Panc1 (cell line): ENCODE measurements at regions not wholly inside any gene's neighbourhood (a gene's known extent, or its start where the extent isn't known, plus 50 kb on each side); places are given as distances from the start of the nearest gene placed in this dataset.

ENCODE experiments used
- ATAC-seq: fragments of 200-7000 bp; cut with Tn5 transposase; 2 replicates; pipeline ENCODE4 v1.9.1; 2020; ENCODE audit warnings: mild to moderate bottlenecking, moderate library complexity
- BruUV-seq: library from RNA; stranded (reverse); fragments of 400-500 nt; replicated peaks from 2 replicates; lab custom pipeline; 2021; lab: Mats Ljungman, UMichigan
- CTCF ChIA-PET: fragments of 300-600 bp; sonication (Branson Sonifier 250); formaldehyde crosslinking; loops from one replicate; lab custom pipeline; 2022; ENCODE audit warnings: antibody characterized with exemption; lab: Charles Lee
- POLR2A ChIA-PET: fragments of 300-600 bp; sonication (Branson Sonifier 250); formaldehyde crosslinking; loops from one replicate; lab custom pipeline; 2022; ENCODE audit warnings: antibody characterized with exemption; lab: Charles Lee
- DNase-seq: peaks from one replicate; pipeline ENCODE4 v3.0.0-alpha.2; 2010; ENCODE audit warnings: low read depth, low spot score
- H3K27ac ChIP-seq: 2 replicates; pipeline ENCODE4 v1.5.1; 2011; ENCODE audit warnings: mild to moderate bottlenecking, low read length, inconsistent platforms
- H3K27me3 ChIP-seq: fragments of 200-500 bp; sonication (Bioruptor generic); 2 replicates; pipeline ENCODE4 v1.6.0; 2014; ENCODE audit warnings: low read length, inconsistent platforms; ENCODE audit not compliant: control insufficient read depth, insufficient read depth
- H3K36me3 ChIP-seq: fragments of 200-500 bp; sonication (Bioruptor generic); 2 replicates; pipeline ENCODE4 v1.5.1; 2014; ENCODE audit warnings: inconsistent platforms, mild to moderate bottlenecking, low read length, moderate library complexity; ENCODE audit not compliant: control insufficient read depth, insufficient read depth
- H3K4me1 ChIP-seq: 2 replicates; pipeline ENCODE4 v1.5.1; 2011; ENCODE audit warnings: inconsistent platforms, mild to moderate bottlenecking, low read length, moderate library complexity; ENCODE audit not compliant: control insufficient read depth, insufficient read depth
- H3K4me3 ChIP-seq, 2 experiments: 2 replicates each; pipeline ENCODE4 v1.5.1; 2011 to 2012; ENCODE audit warnings: low read depth in 2 of 2, low read length in 2 of 2, mild to moderate bottlenecking in 2 of 2, inconsistent platforms in 1 of 2, moderate library complexity in 1 of 2
- H3K9me3 ChIP-seq: fragments of 200-500 bp; sonication (Bioruptor generic); 2 replicates; pipeline ENCODE4 v1.5.1; 2014; ENCODE audit warnings: low read depth, mild to moderate bottlenecking, inconsistent platforms, low read length, moderate library complexity; ENCODE audit not compliant: control insufficient read depth, insufficient read depth
- POLR2AphosphoS5 ChIP-seq: IDR thresholded peaks from 2 replicates; pipeline ENCODE4 v1.6.1; 2012; ENCODE audit warnings: mild to moderate bottlenecking, low read depth, low read length, moderate library complexity
- SIN3A ChIP-seq: IDR thresholded peaks from 2 replicates; pipeline ENCODE4 v1.6.1; 2012; ENCODE audit warnings: low read depth, mild to moderate bottlenecking, low read length, moderate library complexity, borderline replicate concordance; ENCODE audit not compliant: insufficient read depth
- TCF7L2 ChIP-seq: IDR thresholded peaks from 2 replicates; pipeline ENCODE4 v1.6.1; 2011; ENCODE audit warnings: mild to moderate bottlenecking, low read depth, low read length, inconsistent platforms
- in situ Hi-C: cut with HindIII; loops from 2 replicates; pipeline ENCODE4 v1.10.0; 2016; ENCODE audit warnings: low sequenced_read_pairs, low pct_unique_long_range_greater_than_20kb
- intact Hi-C: fragments of 100-400 bp; cut with micrococcal nuclease; formaldehyde crosslinking; loops from one replicate; pipeline ENCODE4 v1.10.0; 2022; ENCODE audit not compliant: unreplicated experiment
- TF ChIP-seq, protein P1 (sequence below), 2 experiments: IDR thresholded peaks; 2 replicates each; pipeline ENCODE4 v1.6.1; 2011 to 2012; ENCODE audit warnings: low read depth in 2 of 2, control low read depth in 1 of 2, low read length in 1 of 2, mild to moderate bottlenecking in 1 of 2, moderate library complexity in 1 of 2; ENCODE audit not compliant: insufficient read depth in 1 of 2
- TF ChIP-seq, protein P2 (sequence below): fragments of 450-650 bp; IDR thresholded peaks from 2 replicates; pipeline ENCODE4 v1.5.1; 2017; ENCODE audit warnings: mild to moderate bottlenecking

DNA sequence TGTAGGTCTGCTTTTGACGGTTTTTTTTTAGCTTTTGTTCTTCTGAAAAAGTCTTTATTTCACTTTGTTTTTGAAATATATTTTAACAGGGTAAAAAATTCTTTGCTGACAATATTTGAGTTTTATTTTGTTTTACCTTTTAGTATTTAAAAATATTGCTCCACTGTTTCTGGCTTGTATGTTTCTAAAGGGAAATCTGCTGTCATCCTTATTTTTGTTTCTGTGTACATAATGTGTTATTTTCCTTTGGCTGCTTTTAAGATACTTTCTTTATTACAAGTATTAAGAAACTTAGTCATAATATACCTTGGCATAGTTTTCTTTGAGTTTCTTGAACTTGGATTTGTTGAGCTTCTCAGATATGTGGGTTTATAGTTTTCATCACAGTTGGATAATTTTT is 88.6 kb upstream of the SPACA1 start:
- BruUV-seq: no TSS peak
- no peak overlapping the region for H3K4me3 ChIP-seq
- H3K27me3 ChIP-seq: no peaks in the 10 kb centered on the region; the same call in 1 of the 2 replicates
- TF ChIP-seq POLR2AphosphoS5: no peak
- no peak for TF ChIP-seq TCF7L2
- TF ChIP-seq, protein P1, sequence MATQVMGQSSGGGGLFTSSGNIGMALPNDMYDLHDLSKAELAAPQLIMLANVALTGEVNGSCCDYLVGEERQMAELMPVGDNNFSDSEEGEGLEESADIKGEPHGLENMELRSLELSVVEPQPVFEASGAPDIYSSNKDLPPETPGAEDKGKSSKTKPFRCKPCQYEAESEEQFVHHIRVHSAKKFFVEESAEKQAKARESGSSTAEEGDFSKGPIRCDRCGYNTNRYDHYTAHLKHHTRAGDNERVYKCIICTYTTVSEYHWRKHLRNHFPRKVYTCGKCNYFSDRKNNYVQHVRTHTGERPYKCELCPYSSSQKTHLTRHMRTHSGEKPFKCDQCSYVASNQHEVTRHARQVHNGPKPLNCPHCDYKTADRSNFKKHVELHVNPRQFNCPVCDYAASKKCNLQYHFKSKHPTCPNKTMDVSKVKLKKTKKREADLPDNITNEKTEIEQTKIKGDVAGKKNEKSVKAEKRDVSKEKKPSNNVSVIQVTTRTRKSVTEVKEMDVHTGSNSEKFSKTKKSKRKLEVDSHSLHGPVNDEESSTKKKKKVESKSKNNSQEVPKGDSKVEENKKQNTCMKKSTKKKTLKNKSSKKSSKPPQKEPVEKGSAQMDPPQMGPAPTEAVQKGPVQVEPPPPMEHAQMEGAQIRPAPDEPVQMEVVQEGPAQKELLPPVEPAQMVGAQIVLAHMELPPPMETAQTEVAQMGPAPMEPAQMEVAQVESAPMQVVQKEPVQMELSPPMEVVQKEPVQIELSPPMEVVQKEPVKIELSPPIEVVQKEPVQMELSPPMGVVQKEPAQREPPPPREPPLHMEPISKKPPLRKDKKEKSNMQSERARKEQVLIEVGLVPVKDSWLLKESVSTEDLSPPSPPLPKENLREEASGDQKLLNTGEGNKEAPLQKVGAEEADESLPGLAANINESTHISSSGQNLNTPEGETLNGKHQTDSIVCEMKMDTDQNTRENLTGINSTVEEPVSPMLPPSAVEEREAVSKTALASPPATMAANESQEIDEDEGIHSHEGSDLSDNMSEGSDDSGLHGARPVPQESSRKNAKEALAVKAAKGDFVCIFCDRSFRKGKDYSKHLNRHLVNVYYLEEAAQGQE (IDR thresholded peaks at IDR 0.05; ENCODE audit: insufficient read depth in 1 of 2, low read depth in 2 of 2, low read length in 1 of 2): no peak
- TF ChIP-seq SIN3A: no peak
- TF ChIP-seq, protein P2, sequence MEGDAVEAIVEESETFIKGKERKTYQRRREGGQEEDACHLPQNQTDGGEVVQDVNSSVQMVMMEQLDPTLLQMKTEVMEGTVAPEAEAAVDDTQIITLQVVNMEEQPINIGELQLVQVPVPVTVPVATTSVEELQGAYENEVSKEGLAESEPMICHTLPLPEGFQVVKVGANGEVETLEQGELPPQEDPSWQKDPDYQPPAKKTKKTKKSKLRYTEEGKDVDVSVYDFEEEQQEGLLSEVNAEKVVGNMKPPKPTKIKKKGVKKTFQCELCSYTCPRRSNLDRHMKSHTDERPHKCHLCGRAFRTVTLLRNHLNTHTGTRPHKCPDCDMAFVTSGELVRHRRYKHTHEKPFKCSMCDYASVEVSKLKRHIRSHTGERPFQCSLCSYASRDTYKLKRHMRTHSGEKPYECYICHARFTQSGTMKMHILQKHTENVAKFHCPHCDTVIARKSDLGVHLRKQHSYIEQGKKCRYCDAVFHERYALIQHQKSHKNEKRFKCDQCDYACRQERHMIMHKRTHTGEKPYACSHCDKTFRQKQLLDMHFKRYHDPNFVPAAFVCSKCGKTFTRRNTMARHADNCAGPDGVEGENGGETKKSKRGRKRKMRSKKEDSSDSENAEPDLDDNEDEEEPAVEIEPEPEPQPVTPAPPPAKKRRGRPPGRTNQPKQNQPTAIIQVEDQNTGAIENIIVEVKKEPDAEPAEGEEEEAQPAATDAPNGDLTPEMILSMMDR: no peak
- DNase-seq (no peak), ATAC-seq (no peak)
- no peaks in the 10 kb centered on the region for H3K9me3 ChIP-seq
- CTCF ChIA-PET: no interaction called here
- POLR2A ChIA-PET: no interaction called here
- intact Hi-C loops: no loop called here
- no peaks in the 10 kb centered on the region for H3K4me1 ChIP-seq
- no peak overlapping the region for H3K27ac ChIP-seq
- H3K36me3 ChIP-seq: no peaks in the 10 kb centered on the region
- in situ Hi-C loops: no loop called here

DNA sequence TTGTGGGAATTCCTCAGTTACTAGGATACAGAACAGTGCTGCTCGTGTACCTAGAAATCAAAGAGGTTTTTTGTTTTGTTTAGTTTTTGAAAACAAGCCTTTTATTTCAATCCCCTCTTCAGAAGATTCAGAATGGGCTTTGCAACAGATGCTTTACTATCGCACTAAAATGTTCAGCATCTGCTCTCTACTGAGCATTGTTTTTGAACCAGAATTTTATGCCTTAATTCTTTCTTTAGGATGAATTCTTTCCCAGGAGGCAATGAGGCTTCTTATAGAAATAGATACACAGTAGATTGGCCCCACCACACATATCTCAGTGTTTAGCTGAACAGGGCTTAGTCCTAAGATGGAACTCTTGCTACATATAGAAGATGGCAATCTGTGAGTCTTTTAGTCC is 95.9 kb upstream of the SPACA1 start:
- no TSS peak for BruUV-seq
- in situ Hi-C loops (no loop called here), intact Hi-C loops (no loop called here)
- Histone ChIP-seq H3K4me1 (no peaks in the 10 kb centered on the region), H3K4me3 (no peak overlapping the region), H3K27me3 (no peaks in the 10 kb centered on the region; the same call in 1 of the 2 replicates), H3K27ac (no peak overlapping the region), H3K9me3 (no peaks in the 10 kb centered on the region), H3K36me3 (no peaks in the 10 kb centered on the region)
- DNase-seq (no peak), ATAC-seq (no peak)
- POLR2A ChIA-PET: interaction anchor here (0.6 kb wide), 1 partner anchor 528 kb away, joined by 5 read pairs; no protein-coding TSS in a partner anchor
- no peak for TF ChIP-seq TCF7L2
- CTCF ChIA-PET: no interaction called here

DNA sequence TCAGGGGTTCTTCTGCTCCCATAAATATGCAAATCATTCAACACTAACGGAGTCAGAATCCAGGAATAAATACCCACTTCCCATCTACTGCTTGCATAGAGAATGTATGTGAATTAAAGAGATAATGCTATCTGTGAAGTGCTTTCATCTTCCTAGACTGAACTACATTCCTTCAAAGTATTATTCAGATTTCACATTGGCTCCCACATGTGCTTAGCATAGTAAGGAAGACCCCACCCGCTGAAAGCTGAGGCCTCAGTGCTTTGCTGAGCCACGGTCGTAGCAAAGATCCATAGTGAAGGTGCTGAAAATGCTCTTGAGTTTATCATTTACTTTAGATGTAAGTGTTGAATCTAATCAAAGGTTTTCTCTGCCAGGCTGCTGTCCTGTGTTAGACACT is 97.0 kb upstream of the SPACA1 start:
- no peaks in the 10 kb centered on the region for H3K9me3 ChIP-seq
- DNase-seq: no peak
- no peak for ATAC-seq
- no peak overlapping the region for H3K4me3 ChIP-seq
- CTCF ChIA-PET: no interaction called here
- TF ChIP-seq, protein P2: no peak
- TF ChIP-seq POLR2AphosphoS5 (no peak), TCF7L2 (no peak), SIN3A (no peak)
- TF ChIP-seq, protein P1 (IDR thresholded peaks at IDR 0.05; ENCODE audit: insufficient read depth in 1 of 2, low read depth in 2 of 2, low read length in 1 of 2): no peak
- H3K27ac ChIP-seq: no peak overlapping the region
- no peaks in the 10 kb centered on the region for H3K4me1 ChIP-seq
- POLR2A ChIA-PET: no interaction called here
- BruUV-seq: no TSS peak
- H3K36me3 ChIP-seq: no peaks in the 10 kb centered on the region
- no peaks in the 10 kb centered on the region for H3K27me3 ChIP-seq
- intact Hi-C loops (no loop called here), in situ Hi-C loops (no loop called here)
